Lower lobe of right lung (tissue), 2 donors: ENCODE measurements at regions not wholly inside any gene's neighbourhood (a gene's known extent, or its start where the extent isn't known, plus 50 kb on each side); places are given as distances from the start of the nearest gene placed in this dataset.

ENCODE experiments used
- ATAC-seq, 2 donors: fragments of 200-7000 bp; cut with Tn5 transposase; one replicate each; pipeline ENCODE4 v1.9.1; 2020 to 2022; ENCODE audit warnings: mild to moderate bottlenecking in 2 of 2, moderate library complexity in 2 of 2
- DNase-seq: peaks from one replicate; pipeline ENCODE4 v3.0.0-alpha.2; 2020
- H3K27ac ChIP-seq: fragments of 200-600 bp; one replicate; pipeline ENCODE4 v1.8.0; 2022
- H3K27me3 ChIP-seq: fragments of 200-600 bp; one replicate; pipeline ENCODE4 v1.8.0; 2022; ENCODE audit warnings: low read depth
- H3K36me3 ChIP-seq: fragments of 200-600 bp; one replicate; pipeline ENCODE4 v1.8.0; 2022; ENCODE audit warnings: mild to moderate bottlenecking
- H3K4me1 ChIP-seq: fragments of 200-600 bp; one replicate; pipeline ENCODE4 v1.8.0; 2022
- H3K4me3 ChIP-seq: fragments of 200-600 bp; one replicate; pipeline ENCODE4 v1.8.0; 2022; ENCODE audit warnings: mild to moderate bottlenecking
- H3K9me3 ChIP-seq: fragments of 200-600 bp; one replicate; pipeline ENCODE4 v1.8.0; 2022
- CTCF ChIP-seq: fragments of 200-600 bp; IDR thresholded peaks from one replicate; pipeline ENCODE4 v1.8.0; 2022; ENCODE audit warnings: antibody characterized with exemption, mild to moderate bottlenecking
- intact Hi-C: fragments of 100-400 bp; cut with DNase I; formaldehyde crosslinking; loops from one replicate; pipeline ENCODE4 v1.11.0; 2022
- donor health status: DM: no; HTN: yes; CAD: no; lungs with severe emphysema.

GRCh38 chr13:40389081-40389641, 277.3 kb downstream of the FOXO1 start:
- ATAC-seq: peak; percentile 39 to 61
- no peak for TF ChIP-seq CTCF
- H3K4me3 ChIP-seq: peak overlapping the region; percentile 4

GRCh38 chr13:40390401-40390916, 276.0 kb downstream of the FOXO1 start:
- ATAC-seq: no peak

More at GRCh38 chr13:40389081-40389641, 277.3 kb downstream of the FOXO1 start:
- no peaks in the 10 kb centered on the region for H3K36me3 ChIP-seq
- intact Hi-C loops: no loop called here
- H3K4me1 ChIP-seq: no peaks in the 10 kb centered on the region
- no peaks in the 10 kb centered on the region for H3K27me3 ChIP-seq
- H3K9me3 ChIP-seq: no peaks in the 10 kb centered on the region
- peak overlapping the region; percentile 38 for H3K27ac ChIP-seq
- no peak for DNase-seq

DNA sequence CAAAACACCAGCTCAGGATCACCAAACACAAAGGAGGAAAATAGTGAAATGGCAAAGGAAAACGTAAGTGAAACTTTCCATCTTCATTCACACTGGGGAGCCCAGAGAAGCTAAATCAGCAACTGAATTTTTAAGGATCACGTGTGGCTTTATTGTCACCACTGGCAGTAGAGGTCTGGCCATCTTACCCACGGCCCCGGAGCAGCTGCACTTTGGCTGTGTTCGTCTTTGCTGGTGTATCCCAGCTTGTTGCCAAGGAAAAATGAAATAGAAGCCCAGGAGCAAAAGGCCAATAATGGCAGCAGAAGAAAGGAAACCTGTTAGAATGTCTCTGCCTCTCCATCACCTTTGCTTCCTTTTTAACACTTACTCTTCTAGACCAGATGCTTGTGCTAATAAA, 274.7 kb downstream of the FOXO1 start:
- Histone ChIP-seq H3K27ac (no peak overlapping the region), H3K9me3 (no peaks in the 10 kb centered on the region), H3K36me3 (no peaks in the 10 kb centered on the region), H3K27me3 (no peaks in the 10 kb centered on the region), H3K4me1 (no peaks in the 10 kb centered on the region), H3K4me3 (no peak overlapping the region)
- intact Hi-C loops: no loop called here
- no peak for DNase-seq
- TF ChIP-seq CTCF: no peak
- no peak for ATAC-seq

More at GRCh38 chr13:40390401-40390916, 276.0 kb downstream of the FOXO1 start:
- TF ChIP-seq CTCF: no peak
- no peak overlapping the region for H3K27ac ChIP-seq
- no peaks in the 10 kb centered on the region for H3K36me3 ChIP-seq
- intact Hi-C loops: no loop called here
- DNase-seq: no peak
- H3K27me3 ChIP-seq: no peaks in the 10 kb centered on the region
- H3K4me1 ChIP-seq: no peaks in the 10 kb centered on the region
- no peak overlapping the region for H3K4me3 ChIP-seq
- H3K9me3 ChIP-seq: no peaks in the 10 kb centered on the region

DNA sequence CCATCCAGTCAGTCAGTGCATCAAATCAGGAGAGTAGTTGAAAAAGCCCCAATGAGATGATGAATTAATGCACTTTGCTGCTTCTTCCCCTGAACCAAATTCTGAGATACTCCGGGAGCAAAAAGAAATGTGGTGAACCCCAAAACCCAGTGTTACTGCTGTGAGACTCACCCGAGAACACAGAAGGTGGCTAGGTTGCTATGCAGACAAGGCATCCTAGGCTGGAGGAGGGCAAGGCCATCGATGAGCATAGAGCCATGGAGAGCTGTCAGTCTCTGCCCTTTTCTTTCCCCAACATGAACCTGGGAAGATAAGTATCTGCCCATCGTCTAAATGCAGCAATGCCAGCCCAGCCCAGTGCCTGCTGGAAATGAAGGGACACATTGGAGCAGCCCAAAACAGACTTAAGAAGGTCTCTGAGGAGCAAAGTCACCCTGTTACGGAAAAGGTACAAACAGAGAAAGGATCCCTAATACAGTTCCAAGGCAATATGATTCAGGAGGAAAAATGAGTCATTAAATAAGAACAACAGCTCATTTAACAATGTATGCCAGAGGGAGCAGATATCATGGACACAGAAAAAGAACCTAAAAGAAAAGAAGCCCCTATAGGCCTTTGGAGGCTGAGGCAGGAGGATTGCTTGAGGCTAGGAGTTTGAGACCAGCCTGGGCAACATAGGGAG, 272.0 kb downstream of the FOXO1 start:
- Histone ChIP-seq H3K36me3 (no peaks in the 10 kb centered on the region), H3K27me3 (no peaks in the 10 kb centered on the region), H3K27ac (no peak overlapping the region), H3K9me3 (no peaks in the 10 kb centered on the region), H3K4me3 (no peak overlapping the region), H3K4me1 (no peaks in the 10 kb centered on the region)
- intact Hi-C loops: no loop called here
- no peak for TF ChIP-seq CTCF
- no peak for ATAC-seq
- no peak for DNase-seq

DNA sequence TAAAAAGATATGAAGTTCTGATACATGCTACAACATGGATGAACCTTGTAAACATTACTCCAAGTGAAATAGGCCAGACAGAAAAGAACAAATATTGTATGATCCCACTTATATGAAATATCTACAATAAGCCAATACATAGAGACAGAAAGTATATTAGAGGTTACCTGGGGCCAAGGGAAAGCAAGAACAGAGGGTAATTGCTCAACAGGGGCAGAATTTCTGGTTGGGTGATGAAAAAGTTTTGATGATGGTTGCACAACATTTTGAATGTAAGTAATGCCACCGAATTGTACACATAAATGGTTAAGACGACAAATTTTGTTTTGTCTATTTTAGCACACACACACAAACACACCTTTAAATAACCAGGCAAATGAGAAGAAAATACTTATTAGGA, 268.4 kb downstream of the FOXO1 start:
- no peak for TF ChIP-seq CTCF
- Histone ChIP-seq H3K36me3 (no peaks in the 10 kb centered on the region), H3K27me3 (no peaks in the 10 kb centered on the region), H3K27ac (no peak overlapping the region), H3K4me3 (no peak overlapping the region), H3K9me3 (no peaks in the 10 kb centered on the region), H3K4me1 (peaks cover 14% of the 10 kb centered on the region)
- no peak for ATAC-seq
- intact Hi-C loops: no loop called here
- no peak for DNase-seq
